Ishikawa (cell line): ENCODE measurements at regions not wholly inside any gene's neighbourhood (a gene's known extent, or its start where the extent isn't known, plus 50 kb on each side); places are given as distances from the start of the nearest gene placed in this dataset.

Source experiments
- RAD21 ChIP-seq: IDR thresholded peaks from 2 replicates; pipeline ENCODE4 v1.6.1; 2012; ENCODE audit warnings: low read depth
- TAF1 ChIP-seq: IDR thresholded peaks from 2 replicates; pipeline ENCODE4 v1.6.1; 2012; ENCODE audit warnings: low read depth, mild to moderate bottlenecking
- YY1 ChIP-seq: IDR thresholded peaks from 2 replicates; pipeline ENCODE4 v1.6.1; 2012; ENCODE audit warnings: low read depth

- TF ChIP-seq TAF1: no peak
- no peak for TF ChIP-seq RAD21
- TF ChIP-seq YY1: no peak
Measured at GRCh38 chr1:112833806-112834205, 118.7 kb upstream of the PPM1J start.
